Liver (tissue), 8 donors: ENCODE measurements at regions not wholly inside any gene's neighbourhood (a gene's known extent, or its start where the extent isn't known, plus 50 kb on each side); places are given as distances from the start of the nearest gene placed in this dataset.

ENCODE experiments used
- DNase-seq: peaks from one replicate; pipeline ENCODE4 v3.0.0-alpha.2; 2017; ENCODE audit warnings: low spot score
- H3K27ac ChIP-seq, 2 donors: one replicate each; pipeline ENCODE4 v1.7.0; 2013; ENCODE audit warnings: inconsistent platforms in 2 of 2, low read length in 2 of 2, control low read depth in 1 of 2, low read depth in 1 of 2, mild to moderate bottlenecking in 1 of 2
- H3K27me3 ChIP-seq, 4 donors: one replicate each; pipeline versions ENCODE4 v1.6.1 to v1.7.0; 2013; ENCODE audit warnings: low read length in 3 of 4, inconsistent platforms in 1 of 4, mild to moderate bottlenecking in 1 of 4, moderate library complexity in 1 of 4; ENCODE audit not compliant: control insufficient read depth in 4 of 4, insufficient read depth in 4 of 4
- H3K36me3 ChIP-seq, 4 donors: one replicate each; pipeline versions ENCODE4 v1.6.1 to v1.7.0; 2013; ENCODE audit warnings: low read length in 3 of 4, mild to moderate bottlenecking in 3 of 4, low read depth in 1 of 4, moderate library complexity in 1 of 4; ENCODE audit not compliant: control insufficient read depth in 4 of 4, insufficient read depth in 3 of 4
- H3K4me1 ChIP-seq, 4 donors: one replicate each; pipeline versions ENCODE4 v1.6.1 to v1.7.0; 2013; ENCODE audit warnings: low read length in 3 of 4, mild to moderate bottlenecking in 3 of 4, moderate library complexity in 1 of 4; ENCODE audit not compliant: control insufficient read depth in 4 of 4, insufficient read depth in 4 of 4
- H3K4me3 ChIP-seq, 3 donors: one replicate each; pipeline versions ENCODE4 v1.6.1 to v1.7.0; 2013; ENCODE audit warnings: low read length in 3 of 3, control low read depth in 1 of 3, low read depth in 1 of 3, mild to moderate bottlenecking in 1 of 3
- H3K9ac ChIP-seq, 2 donors: one replicate each; pipeline ENCODE4 v1.7.0; 2013; ENCODE audit warnings: low read length in 2 of 2, mild to moderate bottlenecking in 2 of 2, moderate library complexity in 2 of 2, control low read depth in 1 of 2, low read depth in 1 of 2
- H3K9me3 ChIP-seq, 4 donors: one replicate each; pipeline versions ENCODE4 v1.6.1 to v1.7.0; 2013; ENCODE audit warnings: low read length in 3 of 4; ENCODE audit not compliant: control insufficient read depth in 4 of 4
- EGR1 ChIP-seq, 2 donors: IDR thresholded peaks; 2 replicates each; pipeline ENCODE4 v1.6.1; 2016 to 2018; ENCODE audit warnings: antibody characterized with exemption in 2 of 2, low read depth in 2 of 2
- FOXA1 ChIP-seq: IDR thresholded peaks from 2 replicates; pipeline ENCODE4 v1.6.1; 2016; ENCODE audit warnings: antibody characterized with exemption
- FOXA2 ChIP-seq: IDR thresholded peaks from 2 replicates; pipeline ENCODE4 v1.6.1; 2016; ENCODE audit warnings: antibody characterized with exemption
- GABPA ChIP-seq, 2 donors: IDR thresholded peaks in 1 of 2; conservative IDR thresholded peaks in 1 of 2; 2 replicates each; pipeline ENCODE4 v1.6.1; 2016; ENCODE audit warnings: antibody characterized with exemption in 2 of 2, mild to moderate bottlenecking in 1 of 2, moderate library complexity in 1 of 2
- HNF4G ChIP-seq: IDR thresholded peaks from 2 replicates; pipeline ENCODE4 v1.6.1; 2016; ENCODE audit warnings: antibody characterized with exemption
- JUND ChIP-seq, 2 donors: IDR thresholded peaks; 2 replicates each; pipeline ENCODE4 v1.6.1; 2016; ENCODE audit warnings: antibody characterized with exemption in 2 of 2
- NR2F2 ChIP-seq: IDR thresholded peaks from 2 replicates; pipeline ENCODE4 v1.6.1; 2016; ENCODE audit warnings: antibody characterized with exemption
- RAD21 ChIP-seq, 2 donors: IDR thresholded peaks; 2 replicates each; pipeline ENCODE4 v1.6.1; 2016; ENCODE audit warnings: antibody characterized with exemption in 2 of 2, mild to moderate bottlenecking in 2 of 2
- TAF1 ChIP-seq: conservative IDR thresholded peaks from 2 replicates; pipeline ENCODE4 v1.6.1; 2016; ENCODE audit warnings: antibody characterized with exemption, mild to moderate bottlenecking
- YY1 ChIP-seq: IDR thresholded peaks from 2 replicates; pipeline ENCODE4 v1.6.1; 2016; ENCODE audit warnings: antibody characterized with exemption, mild to moderate bottlenecking
- WGBS: extraction: QIAGEN DNeasy Blood & Tissue Kit; methylation state at CpG from one replicate; pipeline ENCODE4 v1.1.7; 2013; 5-methylcytosine and 5-hydroxymethylcytosine counted together
- TF ChIP-seq, protein P1 (sequence below): IDR thresholded peaks from 2 replicates; pipeline ENCODE4 v1.6.1; 2016; ENCODE audit warnings: antibody characterized with exemption
- TF ChIP-seq, protein P2 (sequence below): IDR thresholded peaks from 2 replicates; pipeline ENCODE4 v1.6.1; 2016; ENCODE audit warnings: antibody characterized with exemption
- TF ChIP-seq, protein P3 (sequence below): fragments of 150-350 bp; IDR thresholded peaks from 2 replicates; pipeline ENCODE4 v1.5.1; 2017; ENCODE audit warnings: improper control_type of control experiment, low read depth, low read length; ENCODE audit not compliant: missing input control
- TF ChIP-seq, protein P4 (sequence below): IDR thresholded peaks from 2 replicates; pipeline ENCODE4 v1.6.1; 2016; ENCODE audit warnings: antibody characterized with exemption
- donor health status: healthy.
- donor health status: healthy.
- donor health status: healthy.
- donor health status: healthy.
- donor health status: healthy.

DNA sequence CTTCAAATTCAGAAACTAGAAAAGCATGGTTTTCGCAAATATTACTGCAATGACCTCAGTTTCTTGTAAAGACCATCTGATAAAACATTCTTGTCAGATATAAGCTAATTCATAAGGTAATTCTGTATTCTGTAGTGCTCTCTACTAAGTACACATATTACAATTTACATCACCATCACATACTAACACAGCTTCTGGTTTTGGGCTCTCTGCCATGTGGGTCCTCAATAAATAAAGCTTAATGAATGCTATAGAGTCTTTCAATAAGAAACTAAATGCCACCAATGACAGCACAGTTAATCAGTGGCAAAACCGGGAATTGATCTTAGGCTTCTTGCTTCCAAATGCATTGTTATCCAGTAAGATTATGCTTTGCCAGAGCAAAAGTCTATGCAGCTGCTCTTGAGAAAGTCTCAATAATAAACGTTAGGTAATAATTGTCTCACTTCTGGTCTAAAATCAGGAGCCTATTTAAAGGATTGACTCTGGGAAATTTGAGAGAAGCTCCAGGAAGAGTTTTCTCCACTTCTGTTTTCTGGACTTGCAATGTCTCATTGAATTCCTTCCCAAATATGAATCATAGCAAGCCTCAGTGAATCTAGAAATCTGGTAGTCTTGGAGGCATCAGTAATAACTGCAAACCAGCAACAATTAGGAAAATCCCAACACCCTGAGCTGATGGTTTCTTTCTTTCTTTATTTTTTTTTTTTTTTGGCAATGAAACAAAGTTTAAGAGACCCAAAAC is 67.9 kb upstream of the RAPGEF4 start:
- Histone ChIP-seq H3K27ac (no peak overlapping the region), H3K4me3 (no peak overlapping the region), H3K9me3 (no peaks in the 10 kb centered on the region), H3K36me3 (no peaks in the 10 kb centered on the region), H3K9ac (no peak overlapping the region), H3K4me1 (peaks cover 0 to 2% (median under 1%) of the 10 kb centered on the region in 4 donors), H3K27me3 (no peaks in the 10 kb centered on the region)
- TF ChIP-seq HNF4G, result no peak
- no peak for TF ChIP-seq GABPA (IDR thresholded peaks at IDR 0.05 in 1 of 2, conservative IDR thresholded peaks at IDR 0.05 in 1 of 2)
- TF ChIP-seq, protein P1, sequence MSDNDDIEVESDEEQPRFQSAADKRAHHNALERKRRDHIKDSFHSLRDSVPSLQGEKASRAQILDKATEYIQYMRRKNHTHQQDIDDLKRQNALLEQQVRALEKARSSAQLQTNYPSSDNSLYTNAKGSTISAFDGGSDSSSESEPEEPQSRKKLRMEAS, result no peak
- no peak for TF ChIP-seq TAF1
- TF ChIP-seq, protein P2, sequence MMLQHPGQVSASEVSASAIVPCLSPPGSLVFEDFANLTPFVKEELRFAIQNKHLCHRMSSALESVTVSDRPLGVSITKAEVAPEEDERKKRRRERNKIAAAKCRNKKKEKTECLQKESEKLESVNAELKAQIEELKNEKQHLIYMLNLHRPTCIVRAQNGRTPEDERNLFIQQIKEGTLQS, result no peak
- no peak for TF ChIP-seq RAD21 (IDR thresholded peaks at IDR 0.05)
- TF ChIP-seq JUND (IDR thresholded peaks at IDR 0.05), result no peak
- no peak for TF ChIP-seq YY1
- TF ChIP-seq FOXA2, result no peak
- TF ChIP-seq, protein P3, sequence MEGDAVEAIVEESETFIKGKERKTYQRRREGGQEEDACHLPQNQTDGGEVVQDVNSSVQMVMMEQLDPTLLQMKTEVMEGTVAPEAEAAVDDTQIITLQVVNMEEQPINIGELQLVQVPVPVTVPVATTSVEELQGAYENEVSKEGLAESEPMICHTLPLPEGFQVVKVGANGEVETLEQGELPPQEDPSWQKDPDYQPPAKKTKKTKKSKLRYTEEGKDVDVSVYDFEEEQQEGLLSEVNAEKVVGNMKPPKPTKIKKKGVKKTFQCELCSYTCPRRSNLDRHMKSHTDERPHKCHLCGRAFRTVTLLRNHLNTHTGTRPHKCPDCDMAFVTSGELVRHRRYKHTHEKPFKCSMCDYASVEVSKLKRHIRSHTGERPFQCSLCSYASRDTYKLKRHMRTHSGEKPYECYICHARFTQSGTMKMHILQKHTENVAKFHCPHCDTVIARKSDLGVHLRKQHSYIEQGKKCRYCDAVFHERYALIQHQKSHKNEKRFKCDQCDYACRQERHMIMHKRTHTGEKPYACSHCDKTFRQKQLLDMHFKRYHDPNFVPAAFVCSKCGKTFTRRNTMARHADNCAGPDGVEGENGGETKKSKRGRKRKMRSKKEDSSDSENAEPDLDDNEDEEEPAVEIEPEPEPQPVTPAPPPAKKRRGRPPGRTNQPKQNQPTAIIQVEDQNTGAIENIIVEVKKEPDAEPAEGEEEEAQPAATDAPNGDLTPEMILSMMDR, result no peak
- no peak for TF ChIP-seq NR2F2
- TF ChIP-seq, protein P4, sequence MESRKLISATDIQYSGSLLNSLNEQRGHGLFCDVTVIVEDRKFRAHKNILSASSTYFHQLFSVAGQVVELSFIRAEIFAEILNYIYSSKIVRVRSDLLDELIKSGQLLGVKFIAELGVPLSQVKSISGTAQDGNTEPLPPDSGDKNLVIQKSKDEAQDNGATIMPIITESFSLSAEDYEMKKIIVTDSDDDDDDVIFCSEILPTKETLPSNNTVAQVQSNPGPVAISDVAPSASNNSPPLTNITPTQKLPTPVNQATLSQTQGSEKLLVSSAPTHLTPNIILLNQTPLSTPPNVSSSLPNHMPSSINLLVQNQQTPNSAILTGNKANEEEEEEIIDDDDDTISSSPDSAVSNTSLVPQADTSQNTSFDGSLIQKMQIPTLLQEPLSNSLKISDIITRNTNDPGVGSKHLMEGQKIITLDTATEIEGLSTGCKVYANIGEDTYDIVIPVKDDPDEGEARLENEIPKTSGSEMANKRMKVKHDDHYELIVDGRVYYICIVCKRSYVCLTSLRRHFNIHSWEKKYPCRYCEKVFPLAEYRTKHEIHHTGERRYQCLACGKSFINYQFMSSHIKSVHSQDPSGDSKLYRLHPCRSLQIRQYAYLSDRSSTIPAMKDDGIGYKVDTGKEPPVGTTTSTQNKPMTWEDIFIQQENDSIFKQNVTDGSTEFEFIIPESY, result no peak
- TF ChIP-seq EGR1 (IDR thresholded peaks at IDR 0.05; ENCODE audit: low read depth in 2 of 2), result no peak
- no peak for TF ChIP-seq FOXA1
- DNase-seq, result no peak
- 77% methylated on average over 3 of the region's 3 CpGs for WGBS

DNA sequence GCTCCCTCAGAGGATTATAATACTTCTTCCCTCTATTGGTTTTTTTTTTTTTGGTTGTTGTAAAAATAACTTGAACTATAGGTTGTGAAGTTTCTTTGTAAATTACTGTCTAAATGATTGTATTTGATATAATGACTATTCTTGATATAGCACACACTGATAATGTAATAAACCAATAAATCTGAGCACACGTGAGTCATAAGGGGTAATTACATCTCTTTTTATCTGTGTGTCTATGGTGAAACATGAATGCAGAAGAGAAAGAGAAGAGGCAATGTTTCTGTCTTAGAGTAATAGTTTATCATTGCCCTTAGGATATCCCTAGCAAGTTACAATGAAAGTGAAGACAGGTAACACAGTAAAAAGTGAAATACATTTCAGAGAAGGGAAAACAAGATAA is 64.1 kb upstream of the RAPGEF4 start:
- Histone ChIP-seq H3K36me3 (no peaks in the 10 kb centered on the region), H3K9me3 (no peaks in the 10 kb centered on the region), H3K4me3 (no peak overlapping the region), H3K27me3 (no peaks in the 10 kb centered on the region), H3K9ac (no peak overlapping the region), H3K27ac (no peak overlapping the region), H3K4me1 (peaks cover 0 to 14% (median 4%) of the 10 kb centered on the region in 4 donors)
- WGBS, result 80% methylated on average over 1 of the region's 1 CpG
- TF ChIP-seq TAF1 (no peak), JUND (IDR thresholded peaks at IDR 0.05) (no peak)
- TF ChIP-seq, protein P4, result no peak
- TF ChIP-seq, protein P3, result no peak
- no peak for DNase-seq
